HepG2 (cell line): ENCODE measurements at regions not wholly inside any gene's neighbourhood (a gene's known extent, or its start where the extent isn't known, plus 50 kb on each side); places are given as distances from the start of the nearest gene placed in this dataset.

ENCODE experiments used
- MED8 ChIP-seq: sonication (generic); formaldehyde crosslinking; IDR thresholded peaks from 2 replicates; pipeline ENCODE4 v1.8.1; 2023; ENCODE audit warnings: mild to moderate bottlenecking, missing genetic modification reagents; ENCODE audit not compliant: insufficient replicate concordance
- TAF1 ChIP-seq: sonication (generic); formaldehyde crosslinking; IDR thresholded peaks from 2 replicates; pipeline ENCODE4 v1.4.0; 2020; ENCODE audit warnings: missing genetic modification reagents
- ZFP82 ChIP-seq: sonication (generic); formaldehyde crosslinking; IDR thresholded peaks from 2 replicates; pipeline ENCODE4 v1.5.1; 2020; ENCODE audit warnings: mild to moderate bottlenecking, missing genetic modification reagents, borderline replicate concordance
- ZMAT3 ChIP-seq: sonication (generic); formaldehyde crosslinking; conservative IDR thresholded peaks from 2 replicates; pipeline ENCODE4 v1.7.0; 2021; ENCODE audit warnings: missing genetic modification reagents
- ZNF207 ChIP-seq: fragments of 450-650 bp; IDR thresholded peaks from 2 replicates; pipeline ENCODE4 v1.6.1; 2016; ENCODE audit warnings: antibody characterized with exemption, borderline replicate concordance
- ZNF317 ChIP-seq: sonication (generic); formaldehyde crosslinking; IDR thresholded peaks from 2 replicates; pipeline ENCODE4 v1.5.0; 2020; ENCODE audit warnings: mild to moderate bottlenecking, missing genetic modification reagents
- ZNF430 ChIP-seq: sonication (generic); formaldehyde crosslinking; IDR thresholded peaks from 2 replicates; pipeline ENCODE4 v1.9.0; 2021; ENCODE audit warnings: mild to moderate bottlenecking, missing genetic modification reagents
- ZNF564 ChIP-seq: sonication (generic); formaldehyde crosslinking; IDR thresholded peaks from 2 replicates; pipeline ENCODE4 v1.8.1; 2023; ENCODE audit warnings: mild to moderate bottlenecking, missing genetic modification reagents
- ZNF577 ChIP-seq: sonication (generic); formaldehyde crosslinking; IDR thresholded peaks from 2 replicates; pipeline ENCODE4 v1.4.0; 2020; ENCODE audit warnings: mild to moderate bottlenecking, low read depth, missing genetic modification reagents, borderline replicate concordance
- TF ChIP-seq, protein P1 (sequence below): sonication (generic); formaldehyde crosslinking; IDR thresholded peaks from 2 replicates; pipeline ENCODE4 v1.5.0; 2020; ENCODE audit warnings: mild to moderate bottlenecking, missing genetic modification reagents
- TF ChIP-seq, protein P2 (sequence below), 2 experiments: sonication (generic) in 1 of 2; formaldehyde crosslinking in 1 of 2; IDR thresholded peaks; 2 replicates each; pipeline versions ENCODE4 v1.4.0 to v1.6.1; 2016 to 2020; ENCODE audit warnings: borderline replicate concordance in 1 of 2, low read depth in 1 of 2, mild to moderate bottlenecking in 1 of 2, missing genetic modification reagents in 1 of 2
- TF ChIP-seq, protein P3 (sequence below): sonication (generic); formaldehyde crosslinking; IDR thresholded peaks from 2 replicates; pipeline ENCODE4 v1.4.0; 2020; ENCODE audit warnings: missing genetic modification reagents

DNA sequence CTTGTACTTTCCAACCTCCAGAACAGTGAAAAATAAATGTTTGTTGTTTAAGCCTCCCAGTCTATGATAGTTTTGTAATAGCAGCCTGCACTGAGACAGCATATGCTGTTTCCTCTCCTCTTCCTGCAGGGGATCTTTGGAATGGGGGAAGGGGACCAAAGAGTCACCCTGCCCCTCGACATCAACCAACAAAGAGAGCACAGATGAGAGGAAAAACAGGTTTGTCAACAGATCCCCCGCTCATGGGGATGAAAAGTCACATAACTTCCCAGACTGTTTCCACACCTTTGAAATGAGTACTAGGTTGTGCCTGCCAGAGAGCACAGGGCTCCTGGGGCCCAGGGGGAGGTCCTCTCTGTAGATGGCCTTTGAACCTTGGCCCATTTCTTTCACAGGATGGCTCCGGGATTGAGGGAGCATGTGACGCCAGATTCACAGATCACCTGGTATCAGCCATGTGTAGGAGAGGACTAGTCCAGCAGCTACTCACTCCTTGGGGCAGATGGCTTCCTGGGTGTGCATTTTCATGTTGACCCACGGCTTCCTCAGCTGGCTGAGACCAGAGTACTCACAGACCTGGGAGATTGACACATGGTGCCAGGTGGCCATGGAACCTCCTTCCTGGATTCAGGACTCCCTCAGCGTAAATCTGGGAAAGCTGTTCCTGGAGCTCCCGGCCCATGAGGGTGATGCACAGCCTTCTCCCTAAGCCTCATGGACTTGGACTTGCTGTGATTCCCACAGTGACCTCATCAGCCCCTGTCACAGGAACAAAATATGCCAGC, 125.6 kb downstream of the CXCL12 start (continued):
- TF ChIP-seq, protein P1, sequence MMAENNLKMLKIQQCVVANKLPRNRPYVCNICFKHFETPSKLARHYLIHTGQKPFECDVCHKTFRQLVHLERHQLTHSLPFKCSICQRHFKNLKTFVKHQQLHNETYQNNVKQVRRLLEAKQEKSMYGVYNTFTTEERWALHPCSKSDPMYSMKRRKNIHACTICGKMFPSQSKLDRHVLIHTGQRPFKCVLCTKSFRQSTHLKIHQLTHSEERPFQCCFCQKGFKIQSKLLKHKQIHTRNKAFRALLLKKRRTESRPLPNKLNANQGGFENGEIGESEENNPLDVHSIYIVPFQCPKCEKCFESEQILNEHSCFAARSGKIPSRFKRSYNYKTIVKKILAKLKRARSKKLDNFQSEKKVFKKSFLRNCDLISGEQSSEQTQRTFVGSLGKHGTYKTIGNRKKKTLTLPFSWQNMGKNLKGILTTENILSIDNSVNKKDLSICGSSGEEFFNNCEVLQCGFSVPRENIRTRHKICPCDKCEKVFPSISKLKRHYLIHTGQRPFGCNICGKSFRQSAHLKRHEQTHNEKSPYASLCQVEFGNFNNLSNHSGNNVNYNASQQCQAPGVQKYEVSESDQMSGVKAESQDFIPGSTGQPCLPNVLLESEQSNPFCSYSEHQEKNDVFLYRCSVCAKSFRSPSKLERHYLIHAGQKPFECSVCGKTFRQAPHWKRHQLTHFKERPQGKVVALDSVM (CRISPR knock-in tag): peak; percentile 70
- TF ChIP-seq ZNF430 (CRISPR knock-in tag) (peak; percentile 98), TAF1 (no peak; the same call in 1 of the 2 replicates), MED8 (CRISPR knock-in tag) (peak; percentile 92), ZNF577 (CRISPR knock-in tag) (no peak), ZFP82 (CRISPR knock-in tag) (no peak), ZNF317 (CRISPR knock-in tag) (peak; percentile 87), ZNF564 (peak; percentile 99), ZMAT3 (CRISPR knock-in tag) (peak; percentile 87; the same call in 1 of the 2 replicates), ZNF207 (no peak)
- TF ChIP-seq, protein P2, sequence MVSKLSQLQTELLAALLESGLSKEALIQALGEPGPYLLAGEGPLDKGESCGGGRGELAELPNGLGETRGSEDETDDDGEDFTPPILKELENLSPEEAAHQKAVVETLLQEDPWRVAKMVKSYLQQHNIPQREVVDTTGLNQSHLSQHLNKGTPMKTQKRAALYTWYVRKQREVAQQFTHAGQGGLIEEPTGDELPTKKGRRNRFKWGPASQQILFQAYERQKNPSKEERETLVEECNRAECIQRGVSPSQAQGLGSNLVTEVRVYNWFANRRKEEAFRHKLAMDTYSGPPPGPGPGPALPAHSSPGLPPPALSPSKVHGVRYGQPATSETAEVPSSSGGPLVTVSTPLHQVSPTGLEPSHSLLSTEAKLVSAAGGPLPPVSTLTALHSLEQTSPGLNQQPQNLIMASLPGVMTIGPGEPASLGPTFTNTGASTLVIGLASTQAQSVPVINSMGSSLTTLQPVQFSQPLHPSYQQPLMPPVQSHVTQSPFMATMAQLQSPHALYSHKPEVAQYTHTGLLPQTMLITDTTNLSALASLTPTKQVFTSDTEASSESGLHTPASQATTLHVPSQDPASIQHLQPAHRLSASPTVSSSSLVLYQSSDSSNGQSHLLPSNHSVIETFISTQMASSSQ (IDR thresholded peaks at IDR 0.05; ENCODE audit: low read depth): peak; percentile 75
- TF ChIP-seq, protein P2 (CRISPR knock-in tag; IDR thresholded peaks at IDR 0.05; ENCODE audit: borderline replicate concordance): peak; percentile 95
- TF ChIP-seq, protein P3, sequence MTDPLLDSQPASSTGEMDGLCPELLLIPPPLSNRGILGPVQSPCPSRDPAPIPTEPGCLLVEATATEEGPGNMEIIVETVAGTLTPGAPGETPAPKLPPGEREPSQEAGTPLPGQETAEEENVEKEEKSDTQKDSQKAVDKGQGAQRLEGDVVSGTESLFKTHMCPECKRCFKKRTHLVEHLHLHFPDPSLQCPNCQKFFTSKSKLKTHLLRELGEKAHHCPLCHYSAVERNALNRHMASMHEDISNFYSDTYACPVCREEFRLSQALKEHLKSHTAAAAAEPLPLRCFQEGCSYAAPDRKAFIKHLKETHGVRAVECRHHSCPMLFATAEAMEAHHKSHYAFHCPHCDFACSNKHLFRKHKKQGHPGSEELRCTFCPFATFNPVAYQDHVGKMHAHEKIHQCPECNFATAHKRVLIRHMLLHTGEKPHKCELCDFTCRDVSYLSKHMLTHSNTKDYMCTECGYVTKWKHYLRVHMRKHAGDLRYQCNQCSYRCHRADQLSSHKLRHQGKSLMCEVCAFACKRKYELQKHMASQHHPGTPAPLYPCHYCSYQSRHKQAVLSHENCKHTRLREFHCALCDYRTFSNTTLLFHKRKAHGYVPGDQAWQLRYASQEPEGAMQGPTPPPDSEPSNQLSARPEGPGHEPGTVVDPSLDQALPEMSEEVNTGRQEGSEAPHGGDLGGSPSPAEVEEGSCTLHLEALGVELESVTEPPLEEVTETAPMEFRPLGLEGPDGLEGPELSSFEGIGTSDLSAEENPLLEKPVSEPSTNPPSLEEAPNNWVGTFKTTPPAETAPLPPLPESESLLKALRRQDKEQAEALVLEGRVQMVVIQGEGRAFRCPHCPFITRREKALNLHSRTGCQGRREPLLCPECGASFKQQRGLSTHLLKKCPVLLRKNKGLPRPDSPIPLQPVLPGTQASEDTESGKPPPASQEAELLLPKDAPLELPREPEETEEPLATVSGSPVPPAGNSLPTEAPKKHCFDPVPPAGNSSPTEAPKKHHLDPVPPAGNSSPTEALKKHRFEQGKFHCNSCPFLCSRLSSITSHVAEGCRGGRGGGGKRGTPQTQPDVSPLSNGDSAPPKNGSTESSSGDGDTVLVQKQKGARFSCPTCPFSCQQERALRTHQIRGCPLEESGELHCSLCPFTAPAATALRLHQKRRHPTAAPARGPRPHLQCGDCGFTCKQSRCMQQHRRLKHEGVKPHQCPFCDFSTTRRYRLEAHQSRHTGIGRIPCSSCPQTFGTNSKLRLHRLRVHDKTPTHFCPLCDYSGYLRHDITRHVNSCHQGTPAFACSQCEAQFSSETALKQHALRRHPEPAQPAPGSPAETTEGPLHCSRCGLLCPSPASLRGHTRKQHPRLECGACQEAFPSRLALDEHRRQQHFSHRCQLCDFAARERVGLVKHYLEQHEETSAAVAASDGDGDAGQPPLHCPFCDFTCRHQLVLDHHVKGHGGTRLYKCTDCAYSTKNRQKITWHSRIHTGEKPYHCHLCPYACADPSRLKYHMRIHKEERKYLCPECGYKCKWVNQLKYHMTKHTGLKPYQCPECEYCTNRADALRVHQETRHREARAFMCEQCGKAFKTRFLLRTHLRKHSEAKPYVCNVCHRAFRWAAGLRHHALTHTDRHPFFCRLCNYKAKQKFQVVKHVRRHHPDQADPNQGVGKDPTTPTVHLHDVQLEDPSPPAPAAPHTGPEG (CRISPR knock-in tag): no peak; the same call in 1 of the 2 replicates
